ENCODE measurements at regions not wholly inside any gene's neighbourhood (a gene's known extent, or its start where the extent isn't known, plus 50 kb on each side); places are given as distances from the start of the nearest gene placed in this dataset.

DNA sequence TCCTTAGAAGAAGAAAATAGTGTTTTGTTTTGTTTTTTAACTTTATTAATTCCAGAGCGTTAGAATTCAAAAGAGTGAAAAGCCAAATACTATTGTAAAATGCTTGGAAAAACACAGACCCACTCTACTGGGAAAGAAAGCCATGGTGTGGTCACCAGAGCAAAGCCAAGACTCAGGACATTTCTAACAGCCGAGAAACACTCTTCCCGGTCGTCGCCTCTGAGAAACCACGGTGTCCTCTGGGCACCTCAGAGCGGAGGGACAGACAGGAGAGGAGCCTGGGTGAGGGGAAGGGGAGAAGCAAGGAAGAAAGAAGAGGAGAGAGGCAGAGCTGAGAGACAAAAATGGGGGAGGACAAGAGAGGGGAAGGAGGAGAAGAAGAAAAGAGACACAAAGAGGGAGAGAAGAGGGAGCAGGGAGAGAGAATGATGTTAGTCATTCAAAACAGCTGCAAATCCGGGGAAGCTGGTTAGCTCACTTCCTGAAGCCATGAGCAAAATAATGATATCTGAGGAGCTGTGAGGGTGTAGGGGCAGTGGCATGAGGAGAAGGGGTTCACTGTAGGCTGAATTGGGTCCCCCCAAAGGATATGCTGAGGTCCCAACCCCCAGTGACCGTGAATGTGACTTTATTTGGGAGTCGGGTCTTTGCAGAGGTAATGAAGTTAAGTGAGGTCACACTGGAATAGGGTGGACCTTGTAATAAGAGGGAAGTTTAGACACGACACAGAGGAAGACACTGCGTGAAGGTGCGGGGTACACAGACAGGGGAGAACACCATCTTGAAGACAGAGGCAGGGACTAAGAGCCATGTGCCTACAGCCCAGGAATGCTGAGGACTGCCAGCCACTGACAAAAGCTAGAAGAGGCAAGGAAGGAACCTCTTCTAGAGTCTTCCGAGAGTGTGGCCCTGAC lies 58.2 kb upstream of the DMRTB1 start:
- DNase-seq: no peak

DNA sequence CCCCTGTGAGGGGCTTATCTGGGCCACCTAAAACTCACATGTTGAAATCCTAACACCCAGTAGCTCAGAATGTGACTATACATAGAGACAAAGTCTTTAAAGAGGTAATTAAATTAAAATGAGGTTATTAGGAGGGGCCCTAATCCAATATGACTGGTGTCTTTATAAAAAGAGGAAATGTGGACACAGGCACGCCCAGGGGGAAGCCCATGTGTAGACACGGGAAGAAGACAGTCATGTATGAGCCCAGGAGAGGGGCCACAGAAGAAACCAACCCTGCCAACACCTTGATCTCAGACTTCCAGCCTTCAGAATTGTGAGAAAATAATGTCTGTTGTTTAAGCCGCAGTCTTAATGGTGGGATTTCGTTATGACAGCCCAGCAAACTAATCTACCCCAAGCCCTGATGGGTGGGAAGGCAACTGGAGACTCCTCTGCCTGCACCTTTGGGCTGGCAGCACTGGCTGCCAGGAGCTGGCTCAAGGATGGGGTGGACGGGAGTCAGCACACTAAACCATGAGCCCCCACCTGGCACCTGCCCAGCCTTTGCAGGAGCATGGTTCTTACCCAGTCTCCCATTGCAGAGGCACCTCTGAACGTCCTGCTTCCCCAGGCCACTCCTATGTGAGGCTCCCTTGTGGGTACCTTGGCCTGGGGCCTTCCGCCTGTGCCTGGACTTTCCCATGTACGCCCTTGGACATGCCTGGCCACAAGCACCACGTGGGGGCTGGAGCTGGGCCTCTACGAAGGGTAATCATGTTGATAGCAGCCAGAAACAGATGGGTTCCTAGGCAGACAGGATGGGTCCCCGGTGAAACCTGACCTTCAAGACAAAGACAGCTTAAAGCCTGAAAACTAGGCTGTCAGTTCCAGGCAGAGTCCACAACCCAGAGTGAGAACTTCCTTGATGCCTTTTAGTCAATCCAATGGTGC lies 57.1 kb upstream of the DMRTB1 start:
- no peak for DNase-seq

DNA sequence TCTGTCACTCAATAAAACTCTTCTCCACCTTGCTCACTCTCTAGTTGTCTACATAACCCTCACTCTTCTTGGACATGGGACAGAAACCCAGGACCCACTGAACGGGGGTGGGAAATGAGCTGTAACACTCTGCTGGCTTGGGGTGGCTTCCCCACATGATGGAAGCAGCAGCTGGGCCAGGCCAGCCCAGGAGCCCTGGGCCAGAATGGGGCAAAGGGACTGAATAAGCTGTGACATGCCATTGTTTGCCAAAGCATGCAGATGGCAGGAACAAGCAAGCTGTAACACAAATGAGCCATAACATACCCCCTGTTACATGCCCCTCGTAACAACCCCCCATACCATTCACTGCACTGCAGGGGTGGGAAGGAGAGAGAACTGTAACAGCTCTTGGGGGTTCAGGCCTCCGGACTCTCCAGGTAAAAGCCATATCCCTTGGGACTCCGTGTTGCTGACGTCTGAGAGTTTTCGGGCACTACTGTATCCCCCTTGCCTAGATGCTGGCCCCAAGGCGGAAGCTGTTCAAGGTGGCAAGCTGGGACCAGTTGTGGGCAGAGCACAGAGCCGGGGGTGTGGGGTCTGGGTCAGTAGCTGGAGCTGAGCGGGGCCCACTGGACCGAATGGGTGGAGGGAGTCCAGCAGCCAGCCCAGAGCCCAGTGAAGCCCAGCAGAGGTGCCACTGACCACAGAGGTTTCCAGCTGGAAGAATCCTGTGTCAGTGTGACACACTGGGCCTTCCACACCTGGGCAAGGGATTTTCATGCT lies 56.1 kb upstream of the DMRTB1 start:
- DNase-seq: no peak

DNA sequence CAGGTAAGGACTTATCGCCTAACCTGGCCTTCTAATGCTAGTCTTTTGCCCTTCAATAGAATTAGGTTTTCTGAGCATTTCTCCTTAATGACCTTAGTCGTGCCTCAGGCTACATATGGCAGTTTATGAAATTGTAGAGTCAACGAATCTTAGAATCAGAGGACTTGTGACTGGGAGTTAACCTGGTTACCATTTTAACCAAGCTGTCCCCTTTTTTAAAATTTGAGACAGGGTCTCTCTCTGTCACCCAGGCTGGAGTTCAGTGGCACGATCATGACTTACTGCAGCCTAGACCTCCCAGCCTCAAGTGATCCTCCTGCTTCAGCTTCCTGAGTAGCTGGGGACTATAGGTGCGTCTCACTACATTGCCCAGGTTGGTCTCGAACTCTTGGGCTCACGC lies 53.5 kb upstream of the DMRTB1 start:
- DNase-seq: no peak

DNA sequence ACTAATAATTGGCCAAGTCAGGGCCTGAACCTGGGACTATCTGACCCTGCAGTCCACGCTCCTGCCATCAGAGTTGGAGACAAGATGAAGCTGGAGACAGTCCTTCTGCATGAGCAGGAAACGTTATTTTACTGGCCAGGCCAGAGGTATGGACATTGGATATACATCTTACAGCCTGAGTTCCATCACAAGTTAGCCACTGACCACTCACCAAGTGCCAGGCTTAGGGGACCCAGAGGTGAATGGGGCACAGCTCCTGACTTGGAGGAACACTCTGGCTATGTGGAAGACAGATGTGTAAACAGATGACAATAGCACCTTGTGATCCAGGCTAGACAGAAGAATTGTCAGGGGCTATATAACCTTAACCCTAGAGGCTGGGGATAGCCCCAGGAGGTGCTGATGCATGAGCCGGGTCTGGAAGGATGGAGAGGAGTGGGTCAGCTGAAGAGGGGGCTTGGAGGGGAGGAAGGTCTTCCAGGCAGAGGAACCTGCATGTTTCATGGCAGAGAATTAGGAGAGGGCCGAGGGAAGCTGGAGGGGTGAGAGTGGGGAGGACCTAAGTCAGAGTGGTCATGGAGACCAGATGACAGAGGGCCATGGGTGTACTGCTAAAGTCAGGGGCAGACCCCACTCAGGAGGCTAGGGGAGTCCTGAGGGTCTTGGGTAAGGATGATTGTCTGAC lies 52.5 kb upstream of the DMRTB1 start:
- no peak for DNase-seq

DNA sequence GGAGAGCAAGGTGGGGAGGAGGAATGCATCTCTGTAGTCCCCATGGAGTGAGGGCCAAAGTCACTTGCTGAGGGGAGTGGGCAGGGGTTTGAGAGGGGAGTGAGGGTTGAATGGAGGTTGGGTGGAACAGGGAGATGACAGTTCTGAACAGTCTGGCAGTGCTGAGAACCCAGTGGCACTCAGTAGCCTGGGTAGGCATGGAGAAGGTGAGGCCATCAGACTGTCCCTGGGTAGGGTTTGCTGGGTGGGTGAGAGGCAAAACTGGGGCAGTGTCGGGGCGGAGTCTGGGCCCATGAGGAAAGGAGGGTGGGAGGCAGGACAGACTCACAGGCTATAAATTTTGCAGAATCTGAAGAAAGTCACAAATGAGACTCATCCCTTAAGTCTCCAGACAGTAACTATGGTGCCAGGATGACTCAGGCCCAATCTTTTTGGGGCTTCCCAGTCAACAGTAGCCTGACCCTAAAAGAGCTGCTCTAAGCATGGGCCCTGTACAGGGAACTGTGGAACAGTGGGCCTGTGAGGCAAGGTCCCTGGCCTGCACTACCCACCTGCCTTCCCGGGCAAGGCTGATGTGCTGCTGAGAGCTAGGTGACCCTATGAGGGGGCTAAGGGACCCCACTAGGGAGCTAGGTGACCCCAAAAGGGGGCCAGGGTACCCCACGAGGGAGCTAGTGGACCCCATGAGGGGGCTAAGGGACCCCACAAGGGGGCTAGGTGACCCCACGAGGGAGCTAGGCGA lies 51.0 kb upstream of the DMRTB1 start:
- DNase-seq: no peak

DNA sequence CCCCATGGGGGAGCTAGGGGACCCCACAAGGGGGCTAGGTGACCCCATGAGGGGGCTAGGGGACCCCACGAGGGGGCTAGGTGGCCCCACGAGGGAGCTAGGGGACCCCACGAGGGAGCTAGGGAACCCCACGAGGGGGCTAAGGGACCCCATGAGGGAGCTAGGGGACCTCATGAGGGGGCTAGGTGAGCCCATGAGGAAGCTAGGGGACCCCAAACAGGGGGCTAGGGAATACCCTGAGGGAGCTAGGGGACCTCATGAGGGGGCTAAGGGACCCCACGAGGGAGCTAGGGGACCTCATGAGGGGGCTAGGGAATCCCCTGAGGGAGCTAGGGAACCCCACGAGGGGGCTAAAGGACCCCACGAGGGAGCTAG lies 50.5 kb upstream of the DMRTB1 start:
- DNase-seq: no peak

DNA sequence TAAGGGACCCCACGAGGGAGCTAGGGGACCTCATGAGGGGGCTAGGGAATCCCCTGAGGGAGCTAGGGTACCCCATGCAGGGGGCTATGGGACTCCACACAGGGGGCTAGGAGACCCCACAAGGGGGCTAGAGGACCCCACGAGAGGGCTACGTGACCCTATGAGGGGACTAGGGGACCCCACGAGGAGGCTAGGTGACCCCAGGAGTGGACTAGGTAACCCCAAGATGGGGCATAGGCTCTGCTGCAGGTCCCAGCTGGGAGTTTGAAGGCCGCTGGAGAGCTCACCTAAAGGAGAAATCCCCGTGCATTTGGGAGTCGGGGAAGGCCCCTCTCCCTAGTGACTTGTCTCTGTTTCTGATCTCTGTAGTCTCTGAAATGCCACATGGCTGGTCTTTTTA lies 50.0 kb upstream of the DMRTB1 start:
- DNase-seq: no peak

Data from right forelimb (tissue), 1 donor.